ENCODE measurements at regions not wholly inside any gene's neighbourhood (a gene's known extent, or its start where the extent isn't known, plus 50 kb on each side); places are given as distances from the start of the nearest gene placed in this dataset.

DNA sequence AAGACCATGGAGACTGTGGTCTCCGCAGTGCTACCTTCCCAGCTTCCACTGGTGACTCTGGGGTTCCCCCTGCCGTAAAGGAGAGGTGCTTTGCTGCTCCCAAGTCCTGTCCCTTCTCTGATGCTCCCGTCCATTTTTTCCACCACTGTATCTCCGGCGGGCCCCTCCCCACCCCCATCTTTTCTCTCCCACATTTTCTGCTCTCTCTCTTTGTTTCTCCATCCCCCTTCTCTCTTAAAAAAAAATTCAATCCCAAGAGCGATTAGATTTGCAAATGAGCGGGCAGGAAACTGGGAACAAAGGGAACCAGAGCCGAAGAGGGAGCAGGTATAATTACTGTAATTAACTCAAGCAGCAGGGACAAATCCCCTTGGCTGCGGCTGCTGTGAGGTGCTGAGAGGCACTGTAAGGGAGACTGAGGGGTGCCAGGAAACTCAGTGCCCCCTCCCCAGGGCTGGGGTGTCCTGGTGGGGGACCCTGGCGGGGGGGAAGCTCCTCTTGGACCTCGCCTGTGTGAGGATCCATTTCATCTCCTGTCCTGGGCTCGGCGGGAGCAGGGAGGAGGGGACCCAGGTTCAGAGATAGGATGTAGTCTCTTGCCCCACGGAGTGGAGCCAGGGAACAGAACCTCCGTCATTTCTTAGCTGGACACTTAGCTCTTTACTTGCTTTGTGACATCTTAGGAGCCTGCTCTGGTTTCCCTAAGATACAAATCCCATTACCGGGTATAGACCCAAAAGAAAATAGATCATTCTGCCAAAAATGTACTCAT, 140.4 kb upstream of the NRXN3 start:
- intact Hi-C loops (cut with micrococcal nuclease; ENCODE audit: unreplicated experiment), result loop anchor here (10.0 kb wide), 1 partner anchor 565 kb away; no protein-coding TSS in a partner anchor
- TF ChIP-seq POLR2AphosphoS2 (IDR thresholded peaks at IDR 0.05; ENCODE audit: low read depth, low read length), result no peak
- TF ChIP-seq, protein P1, sequence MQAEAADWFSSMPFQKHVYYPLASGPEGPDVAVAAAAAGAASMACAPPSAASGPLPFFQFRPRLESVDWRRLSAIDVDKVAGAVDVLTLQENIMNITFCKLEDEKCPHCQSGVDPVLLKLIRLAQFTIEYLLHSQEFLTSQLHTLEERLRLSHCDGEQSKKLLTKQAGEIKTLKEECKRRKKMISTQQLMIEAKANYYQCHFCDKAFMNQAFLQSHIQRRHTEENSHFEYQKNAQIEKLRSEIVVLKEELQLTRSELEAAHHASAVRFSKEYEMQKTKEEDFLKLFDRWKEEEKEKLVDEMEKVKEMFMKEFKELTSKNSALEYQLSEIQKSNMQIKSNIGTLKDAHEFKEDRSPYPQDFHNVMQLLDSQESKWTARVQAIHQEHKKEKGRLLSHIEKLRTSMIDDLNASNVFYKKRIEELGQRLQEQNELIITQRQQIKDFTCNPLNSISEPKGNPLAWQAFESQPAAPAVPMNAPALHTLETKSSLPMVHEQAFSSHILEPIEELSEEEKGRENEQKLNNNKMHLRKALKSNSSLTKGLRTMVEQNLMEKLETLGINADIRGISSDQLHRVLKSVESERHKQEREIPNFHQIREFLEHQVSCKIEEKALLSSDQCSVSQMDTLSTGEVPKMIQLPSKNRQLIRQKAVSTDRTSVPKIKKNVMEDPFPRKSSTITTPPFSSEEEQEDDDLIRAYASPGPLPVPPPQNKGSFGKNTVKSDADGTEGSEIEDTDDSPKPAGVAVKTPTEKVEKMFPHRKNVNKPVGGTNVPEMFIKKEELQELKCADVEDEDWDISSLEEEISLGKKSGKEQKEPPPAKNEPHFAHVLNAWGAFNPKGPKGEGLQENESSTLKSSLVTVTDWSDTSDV (CRISPR knock-in tag; IDR thresholded peaks at IDR 0.05), result no peak
- TF ChIP-seq, protein P2, sequence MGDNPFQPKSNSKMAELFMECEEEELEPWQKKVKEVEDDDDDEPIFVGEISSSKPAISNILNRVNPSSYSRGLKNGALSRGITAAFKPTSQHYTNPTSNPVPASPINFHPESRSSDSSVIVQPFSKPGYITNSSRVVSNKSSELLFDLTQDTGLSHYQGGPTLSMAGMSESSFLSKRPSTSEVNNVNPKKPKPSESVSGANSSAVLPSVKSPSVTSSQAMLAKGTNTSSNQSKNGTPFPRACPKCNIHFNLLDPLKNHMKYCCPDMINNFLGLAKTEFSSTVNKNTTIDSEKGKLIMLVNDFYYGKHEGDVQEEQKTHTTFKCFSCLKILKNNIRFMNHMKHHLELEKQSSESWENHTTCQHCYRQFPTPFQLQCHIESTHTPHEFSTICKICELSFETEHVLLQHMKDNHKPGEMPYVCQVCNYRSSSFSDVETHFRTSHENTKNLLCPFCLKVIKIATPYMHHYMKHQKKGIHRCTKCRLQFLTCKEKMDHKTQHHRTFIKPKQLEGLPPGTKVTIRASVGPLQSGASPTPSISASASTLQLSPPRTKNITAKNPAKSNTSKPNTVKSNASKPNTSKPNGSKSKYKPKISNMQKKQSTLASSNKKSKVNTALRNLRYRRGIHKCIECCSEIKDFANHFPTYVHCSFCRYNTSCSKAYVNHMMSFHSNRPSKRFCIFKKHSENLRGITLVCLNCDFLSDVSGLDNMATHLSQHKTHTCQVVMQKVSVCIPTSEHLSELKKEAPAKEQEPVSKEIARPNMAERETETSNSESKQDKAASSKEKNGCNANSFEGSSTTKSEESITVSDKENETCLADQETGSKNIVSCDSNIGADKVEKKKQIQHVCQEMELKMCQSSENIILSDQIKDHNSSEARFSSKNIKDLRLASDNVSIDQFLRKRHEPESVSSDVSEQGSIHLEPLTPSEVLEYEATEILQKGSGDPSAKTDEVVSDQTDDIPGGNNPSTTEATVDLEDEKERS (CRISPR knock-in tag; IDR thresholded peaks at IDR 0.05), result no peak
- TF ChIP-seq, protein P3, sequence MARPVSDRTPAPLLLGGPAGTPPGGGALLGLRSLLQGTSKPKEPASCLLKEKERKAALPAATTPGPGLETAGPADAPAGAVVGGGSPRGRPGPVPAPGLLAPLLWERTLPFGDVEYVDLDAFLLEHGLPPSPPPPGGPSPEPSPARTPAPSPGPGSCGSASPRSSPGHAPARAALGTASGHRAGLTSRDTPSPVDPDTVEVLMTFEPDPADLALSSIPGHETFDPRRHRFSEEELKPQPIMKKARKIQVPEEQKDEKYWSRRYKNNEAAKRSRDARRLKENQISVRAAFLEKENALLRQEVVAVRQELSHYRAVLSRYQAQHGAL (CRISPR knock-in tag; IDR thresholded peaks at IDR 0.05; ENCODE audit: not compliant biosample characterization), result no peak
- TF ChIP-seq, protein P4, sequence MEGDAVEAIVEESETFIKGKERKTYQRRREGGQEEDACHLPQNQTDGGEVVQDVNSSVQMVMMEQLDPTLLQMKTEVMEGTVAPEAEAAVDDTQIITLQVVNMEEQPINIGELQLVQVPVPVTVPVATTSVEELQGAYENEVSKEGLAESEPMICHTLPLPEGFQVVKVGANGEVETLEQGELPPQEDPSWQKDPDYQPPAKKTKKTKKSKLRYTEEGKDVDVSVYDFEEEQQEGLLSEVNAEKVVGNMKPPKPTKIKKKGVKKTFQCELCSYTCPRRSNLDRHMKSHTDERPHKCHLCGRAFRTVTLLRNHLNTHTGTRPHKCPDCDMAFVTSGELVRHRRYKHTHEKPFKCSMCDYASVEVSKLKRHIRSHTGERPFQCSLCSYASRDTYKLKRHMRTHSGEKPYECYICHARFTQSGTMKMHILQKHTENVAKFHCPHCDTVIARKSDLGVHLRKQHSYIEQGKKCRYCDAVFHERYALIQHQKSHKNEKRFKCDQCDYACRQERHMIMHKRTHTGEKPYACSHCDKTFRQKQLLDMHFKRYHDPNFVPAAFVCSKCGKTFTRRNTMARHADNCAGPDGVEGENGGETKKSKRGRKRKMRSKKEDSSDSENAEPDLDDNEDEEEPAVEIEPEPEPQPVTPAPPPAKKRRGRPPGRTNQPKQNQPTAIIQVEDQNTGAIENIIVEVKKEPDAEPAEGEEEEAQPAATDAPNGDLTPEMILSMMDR (CRISPR knock-in tag; IDR thresholded peaks at IDR 0.05), result peak; percentile 26; the same call in 1 of the 2 replicates
- H3K27me3 ChIP-seq (ENCODE audit: control insufficient read depth in 1 of 2, insufficient read depth in 2 of 2, low read length in 2 of 2), result peaks cover 0 to 8% of the 10 kb centered on the region in 2 experiments; a peak in 3 of 5 replicates
- H4K20me1 ChIP-seq (ENCODE audit: insufficient read depth, low read length), result no peaks in the 10 kb centered on the region
- no peak overlapping the region for H3K27ac ChIP-seq (ENCODE audit: extremely low read length, insufficient read depth, low read length)
- no peak for FAIRE-seq
- POLR2A ChIA-PET, result no interaction called here
- H2AFZ ChIP-seq (ENCODE audit: low read length), result no peak overlapping the region
- H3K9me3 ChIP-seq (ENCODE audit: low read length), result no peaks in the 10 kb centered on the region
- H3K36me3 ChIP-seq (replicated peaks in 1 of 2; ENCODE audit: control insufficient read depth in 1 of 2, insufficient read depth in 2 of 2, low read length in 2 of 2), result no peaks in the 10 kb centered on the region
- peak; percentile 71; the same call in 2 of the 3 replicates for ATAC-seq
- H3K4me3 ChIP-seq (replicated peaks in 1 of 3; ENCODE audit: insufficient read depth in 1 of 3, low read depth in 2 of 3, low read length in 3 of 3), result no peak overlapping the region
- no peak for DNase-seq (ENCODE audit: low spot score)
- no TSS peak for BruUV-seq (replicated peaks)
- WGBS (ENCODE audit: low lambda C conversion rate), result 3% methylated on average over 15 of the region's 16 CpGs
- no peaks in the 10 kb centered on the region for H3K79me2 ChIP-seq (ENCODE audit: insufficient read depth, low read length)
- no peak overlapping the region for H3K4me2 ChIP-seq (ENCODE audit: low read depth, low read length)
- in situ Hi-C loops (cut with HindIII; ENCODE audit: extremely low pct_ligation_motif_present, low pct_unique_long_range_greater_than_20kb), result loop anchor here (10.0 kb wide), 1 partner anchor 565 kb away; no protein-coding TSS in a partner anchor
- H3K4me1 ChIP-seq (ENCODE audit: insufficient read depth, low read length), result no peaks in the 10 kb centered on the region
- no peak overlapping the region for H3K9ac ChIP-seq (ENCODE audit: insufficient read depth, low read depth, low read length)
- CTCF ChIA-PET (ENCODE audit: low intra/inter-chr PET ratio, low total read pairs), result no interaction called here

All from HepG2 (cell line).